ENCODE measurements at regions not wholly inside any gene's neighbourhood (a gene's known extent, or its start where the extent isn't known, plus 50 kb on each side); places are given as distances from the start of the nearest gene placed in this dataset.

- TF ChIP-seq CTCF (IDR thresholded peaks at IDR 0.05) (no peak), POLR2A (IDR thresholded peaks at IDR 0.05) (no peak)
Measured at GRCh38 chr6:134511984-134512683, 194.2 kb upstream of the SGK1 start.
